ENCODE measurements at regions not wholly inside any gene's neighbourhood (a gene's known extent, or its start where the extent isn't known, plus 50 kb on each side); places are given as distances from the start of the nearest gene placed in this dataset.

DNA sequence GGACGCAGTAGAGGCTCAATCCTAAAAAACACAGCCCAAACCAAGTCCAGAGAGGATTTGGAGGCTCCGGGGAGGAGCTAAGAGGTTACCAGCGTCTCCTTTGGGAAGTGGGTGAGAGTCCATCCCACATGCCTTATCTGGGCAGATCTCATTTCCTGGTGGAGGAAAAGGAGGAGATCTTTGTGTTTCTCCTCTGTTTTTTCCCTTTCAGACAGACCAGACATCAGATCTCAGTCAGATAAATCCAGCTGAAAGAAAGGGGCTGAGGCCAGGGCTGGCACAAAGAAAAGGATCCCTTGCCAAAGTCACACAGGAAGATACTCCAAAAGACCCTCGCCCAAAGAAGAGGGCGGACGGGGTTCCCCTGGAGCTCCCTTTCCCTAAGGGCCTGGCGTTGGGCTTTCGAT, 58.3 kb upstream of the COMTD1 start:
- no peak for DNase-seq

DNA sequence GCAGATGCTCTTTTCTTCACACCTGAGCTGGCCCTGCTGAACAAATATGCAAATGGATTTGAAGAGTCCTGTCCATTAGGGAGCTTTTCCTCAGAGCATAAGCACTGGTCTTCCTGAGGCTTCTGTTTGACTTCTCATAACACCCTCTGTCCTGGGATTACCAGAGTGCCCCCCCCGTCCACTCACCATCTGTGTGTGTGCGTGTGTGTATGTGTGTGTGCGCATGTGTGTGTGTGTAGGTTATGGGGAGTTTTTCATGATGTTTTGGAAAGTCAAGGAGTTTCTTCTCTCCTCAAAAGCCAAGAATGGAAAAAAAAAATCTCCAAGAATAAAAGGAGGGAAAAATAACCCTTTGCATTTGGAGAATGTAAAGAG, 57.7 kb upstream of the COMTD1 start:
- no peak for DNase-seq

- DNase-seq = no peak
Observed at GRCh38 chr10:75292794-75293445, 57.2 kb upstream of the COMTD1 start.

DNA sequence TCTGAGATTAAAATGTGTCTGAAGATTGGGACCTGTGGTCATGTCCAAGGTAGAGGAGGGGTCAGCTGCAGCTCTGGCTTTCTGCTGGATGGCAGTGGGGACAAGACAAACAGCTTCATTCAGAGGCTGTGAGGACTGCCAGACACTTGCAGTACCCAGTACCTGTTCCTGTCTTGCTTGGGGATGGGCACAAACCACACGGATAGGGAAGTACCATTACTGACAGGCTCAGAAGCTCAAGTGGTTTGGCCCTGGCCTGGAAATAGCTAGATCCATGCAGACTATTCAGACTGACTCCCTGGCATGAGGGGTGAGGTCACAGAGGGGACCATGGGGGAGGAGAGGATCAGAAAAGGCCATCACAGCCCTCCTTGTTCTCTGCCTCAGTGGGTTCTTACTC, 56.0 kb upstream of the COMTD1 start:
- no peak for DNase-seq

DNA sequence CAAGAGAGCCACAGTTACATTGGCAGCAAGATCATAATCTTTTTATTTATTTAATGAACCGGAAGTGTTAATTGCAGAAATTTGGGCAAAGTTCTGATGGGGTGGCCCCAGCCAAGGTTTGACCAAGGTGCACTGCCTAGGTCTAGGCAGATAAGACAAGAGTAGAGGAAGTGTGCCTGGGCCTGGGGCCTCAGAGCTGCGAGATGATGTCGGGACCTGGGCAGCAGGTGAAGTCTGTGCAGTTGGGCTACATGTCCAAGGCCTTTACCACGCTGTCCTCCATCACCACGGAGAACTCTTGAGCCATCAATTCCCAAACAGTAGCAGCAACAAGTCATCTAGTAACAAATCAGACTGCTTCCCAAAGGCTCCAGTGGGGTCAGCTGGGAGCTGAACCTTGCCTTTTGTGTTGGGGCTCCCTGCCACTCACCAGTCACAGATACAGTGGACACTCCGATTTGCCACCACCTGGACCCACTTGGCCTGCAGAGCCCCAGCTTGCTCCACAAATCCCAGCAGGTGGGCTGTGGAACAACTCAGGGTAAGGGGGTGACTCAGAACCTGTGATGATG, 52.5 kb upstream of the COMTD1 start:
- no peak for DNase-seq

DNA sequence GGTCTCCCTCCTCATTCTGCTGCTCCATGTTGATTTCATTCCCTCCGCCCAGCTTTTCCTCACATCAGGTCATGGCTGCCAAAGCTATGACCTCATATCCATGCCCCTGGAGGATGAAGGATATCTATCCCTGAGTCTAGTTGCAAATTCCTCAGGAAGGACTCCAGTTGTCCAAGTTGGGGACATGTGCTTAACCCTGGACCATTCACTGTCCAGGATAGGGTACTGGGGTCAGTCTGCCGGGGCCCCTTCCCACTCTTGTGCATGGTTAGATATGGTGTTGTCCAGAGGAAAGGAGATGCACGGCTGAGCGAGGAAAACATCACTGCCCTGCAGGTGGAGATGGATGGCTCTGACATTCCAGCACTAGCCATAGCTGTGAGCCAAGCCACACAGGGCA, 51.9 kb upstream of the COMTD1 start:
- no peak for DNase-seq

GRCh38 chr10:75286901-75287300, 51.1 kb upstream of the COMTD1 start:
- no peak for DNase-seq

Data from stimulated activated CD4-positive, alpha-beta T cell treated with anti-CD3 and anti-CD28 coated beads, Interleukin-12 subunit alpha, Interleukin-12 subunit beta, amount 100 ng/mL, for 4 hours (primary cell).